Stimulated activated CD4-positive, alpha-beta T cell treated with anti-CD3 and anti-CD28 coated beads, Interleukin-4, amount 100 ng/mL, for 48 hours (primary cell): ENCODE measurements at regions not wholly inside any gene's neighbourhood (a gene's known extent, or its start where the extent isn't known, plus 50 kb on each side); places are given as distances from the start of the nearest gene placed in this dataset.
"Not testable (repeated sequence)": the region's sequence is repeated elsewhere in the genome, so short reads cannot be mapped to it uniquely, and the experiment has no call there.

ENCODE experiments used
- DNase-seq, 2 donors: peaks; one replicate each; pipeline ENCODE4 v3.0.0-alpha.2; 2020; ENCODE audit warnings: low read depth in 2 of 2

DNA sequence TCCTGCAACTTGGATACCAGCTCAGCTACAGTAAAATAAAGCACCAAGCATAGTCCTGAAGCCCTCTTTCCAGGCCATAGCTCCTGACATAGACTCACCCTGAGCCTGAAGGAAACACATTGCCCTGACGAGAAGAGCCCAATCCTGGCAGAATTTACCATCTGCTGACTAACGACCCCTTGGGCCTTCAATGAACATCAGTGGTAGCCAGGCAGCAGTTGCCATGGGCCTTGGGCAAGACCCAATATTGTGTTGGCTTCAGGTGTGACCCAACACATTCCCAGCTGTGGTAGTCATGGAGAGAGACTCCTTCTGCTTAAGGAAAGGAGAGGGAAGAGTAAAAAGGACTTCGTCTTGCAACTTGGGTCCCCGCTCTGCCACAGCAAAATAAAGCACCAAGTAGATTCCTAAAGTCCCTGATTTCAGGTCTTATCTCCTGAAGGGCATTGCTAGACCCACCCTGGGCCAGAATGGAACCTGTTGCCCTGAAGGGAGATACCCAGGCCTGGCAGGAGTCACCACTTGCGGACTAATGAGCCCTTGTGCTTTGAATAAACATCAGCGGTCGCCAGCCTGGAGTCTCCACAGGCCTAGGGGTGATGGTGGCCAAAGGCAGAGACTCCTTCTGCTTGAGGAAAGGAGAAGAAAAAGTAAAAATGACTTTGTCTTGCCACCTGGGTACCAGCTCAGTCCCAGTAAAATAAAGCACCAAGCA lies 902.6 kb downstream of the C4orf33 start:
- DNase-seq = no peak

DNA sequence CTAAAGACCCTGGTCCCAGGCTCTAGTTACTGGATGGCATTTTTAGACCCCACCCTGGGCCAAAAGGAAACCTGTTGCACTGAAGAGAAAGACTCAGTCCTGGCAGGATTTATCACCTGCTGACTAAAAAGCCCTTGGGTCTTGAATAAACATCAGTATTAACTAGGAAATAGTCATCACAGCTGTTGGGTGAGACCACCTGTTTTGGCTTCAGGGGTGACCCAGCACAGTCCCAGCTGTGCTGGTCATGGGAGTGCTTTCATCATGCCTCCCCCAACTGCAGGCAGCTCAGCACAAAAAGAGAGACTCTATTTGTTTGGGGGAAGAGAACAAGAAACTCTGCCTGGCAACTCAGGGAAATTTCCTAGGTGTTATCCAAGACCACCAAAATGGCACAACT lies 903.2 kb downstream of the C4orf33 start:
- no peak for DNase-seq

DNA sequence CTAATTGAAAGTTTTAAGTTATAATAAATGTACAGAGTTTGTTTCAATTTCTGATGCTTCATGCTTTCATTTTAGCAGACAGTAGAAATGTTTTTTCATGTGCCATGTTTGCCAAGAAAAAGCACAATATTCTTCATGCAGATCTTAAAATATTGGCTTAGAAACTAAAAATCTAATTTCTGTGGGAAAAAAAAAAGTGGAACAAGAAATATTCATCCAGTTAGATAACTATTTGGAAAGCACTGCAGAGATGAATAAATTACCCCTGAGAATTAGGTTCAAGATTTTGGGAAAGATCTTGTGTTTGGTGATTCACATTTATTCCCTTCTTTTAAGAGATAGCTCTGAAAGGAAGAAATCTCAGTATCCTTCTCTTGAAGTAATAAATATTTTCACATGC lies 912.5 kb downstream of the C4orf33 start:
- DNase-seq = no peak

DNA sequence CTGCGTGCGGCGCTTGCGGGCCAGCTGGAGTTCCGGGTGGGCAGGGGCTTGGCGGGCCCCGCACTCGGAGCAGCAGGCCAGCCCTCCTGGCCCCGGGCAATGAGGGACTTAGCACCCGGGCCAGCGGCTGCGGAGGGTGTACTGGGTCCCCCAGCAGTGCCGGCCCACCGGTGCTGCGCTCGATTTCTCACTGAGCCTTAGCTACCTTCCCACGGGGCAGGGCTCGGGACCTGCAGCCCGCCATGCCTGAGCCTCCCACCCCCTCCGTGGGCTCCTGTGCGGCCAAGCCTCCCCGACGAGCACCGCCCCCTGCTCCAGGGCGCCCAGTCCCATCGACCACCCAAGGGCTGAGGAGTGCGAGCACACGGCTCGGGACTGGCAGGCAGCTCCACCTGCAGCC lies 916.9 kb downstream of the C4orf33 start:
- DNase-seq = not testable (repeated sequence)

GRCh38 chr4:130021706-130022105 lies 925.8 kb downstream of the C4orf33 start:
- DNase-seq = no peak

GRCh38 chr4:130023088-130023487 lies 927.1 kb downstream of the C4orf33 start:
- no peak for DNase-seq

- DNase-seq = no peak
Measured at GRCh38 chr4:130025701-130026100, 929.7 kb downstream of the C4orf33 start.

GRCh38 chr4:130026185-130026584 lies 930.2 kb downstream of the C4orf33 start:
- no peak for DNase-seq

DNA sequence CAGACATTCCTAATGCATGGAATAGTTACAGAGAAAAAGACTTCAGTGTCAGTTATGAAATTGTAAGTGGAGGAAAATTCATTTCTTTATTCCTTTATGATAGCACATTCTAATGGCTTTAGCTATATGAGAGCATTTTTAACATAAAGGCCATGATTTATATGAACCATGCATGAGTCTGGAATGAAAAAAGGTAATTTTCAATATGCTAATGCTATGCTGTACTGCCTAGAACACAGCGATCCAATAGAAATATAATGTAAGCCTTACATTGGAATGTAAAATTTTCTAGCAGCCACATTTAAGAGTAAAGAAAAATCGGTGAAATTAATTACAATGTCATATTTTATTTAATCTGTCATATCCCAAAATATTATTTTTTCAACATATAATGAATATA lies 932.0 kb downstream of the C4orf33 start:
- no peak for DNase-seq

GRCh38 chr4:130028552-130028951 lies 932.6 kb downstream of the C4orf33 start:
- no peak for DNase-seq

DNA sequence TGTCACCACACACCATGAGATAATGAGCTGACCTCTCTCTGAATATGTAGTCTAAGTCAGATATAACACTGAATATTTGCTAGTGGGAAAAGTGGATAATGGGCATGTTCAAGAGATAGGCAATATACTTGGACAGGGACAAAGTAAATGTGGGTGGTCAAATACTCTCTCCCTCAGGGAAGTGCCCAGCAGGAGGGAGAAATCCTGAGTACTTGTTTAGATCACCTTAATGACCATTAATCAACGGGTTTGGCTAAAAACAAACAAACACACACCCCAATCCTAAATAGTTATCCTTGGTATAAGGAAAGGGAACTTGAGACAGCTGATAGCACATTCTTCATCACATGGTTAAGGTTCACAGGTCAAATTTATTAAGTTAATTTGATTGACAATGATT lies 933.5 kb downstream of the C4orf33 start:
- DNase-seq = no peak

DNA sequence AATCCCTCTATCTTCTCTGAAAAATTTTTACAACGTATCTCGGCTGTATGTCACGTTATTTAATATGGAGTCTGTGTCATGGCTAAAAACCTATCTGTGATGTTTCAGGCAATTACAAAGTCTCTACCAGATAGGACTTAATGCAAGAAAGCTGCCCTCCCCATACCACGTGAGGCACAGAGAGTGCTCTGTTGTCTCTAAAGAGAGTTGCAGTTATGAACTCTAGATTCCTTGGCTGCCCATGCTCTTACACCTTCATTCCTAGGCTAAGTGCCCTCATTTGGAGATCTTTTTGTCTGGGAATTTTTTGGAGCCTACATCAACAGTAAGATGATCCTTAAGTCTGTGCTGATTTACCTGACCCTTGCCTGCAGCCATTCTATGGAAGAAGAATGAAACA lies 935.9 kb downstream of the C4orf33 start:
- no peak for DNase-seq

GRCh38 chr4:130033657-130034056 lies 937.7 kb downstream of the C4orf33 start:
- DNase-seq = not testable (repeated sequence)

- DNase-seq = no peak
Measured at GRCh38 chr4:130034876-130035275, 938.9 kb downstream of the C4orf33 start.

- DNase-seq = no peak
Measured at GRCh38 chr4:130035391-130035790, 939.4 kb downstream of the C4orf33 start.

- not testable (repeated sequence) for DNase-seq
Measured at GRCh38 chr4:130037866-130038265, 941.9 kb downstream of the C4orf33 start.

- DNase-seq = not testable (repeated sequence)
Measured at GRCh38 chr4:130038540-130038939, 942.6 kb downstream of the C4orf33 start.

GRCh38 chr4:130043732-130044160 lies 947.8 kb downstream of the C4orf33 start:
- no peak for DNase-seq

GRCh38 chr4:130044788-130045531 lies 949.0 kb downstream of the C4orf33 start:
- no peak for DNase-seq

GRCh38 chr4:130053723-130054122 lies 957.8 kb downstream of the C4orf33 start:
- no peak for DNase-seq

DNA sequence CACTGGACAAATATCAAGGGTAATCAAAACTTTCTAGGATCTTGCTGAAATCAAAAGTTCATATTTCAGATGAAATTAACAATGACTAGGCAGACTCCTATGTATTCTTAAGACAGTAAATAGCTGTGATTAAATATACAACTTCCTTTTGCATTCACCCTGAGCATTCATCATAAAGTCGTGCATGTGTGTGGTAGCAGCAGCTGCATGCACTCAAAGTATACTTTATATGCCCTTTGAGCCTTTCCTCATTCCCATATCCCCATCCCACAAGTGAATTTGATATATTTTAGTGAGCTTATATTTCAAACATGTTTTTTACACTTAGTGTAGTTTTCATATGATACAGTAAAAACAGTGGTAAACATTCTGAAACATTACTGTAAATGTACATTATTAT lies 959.0 kb downstream of the C4orf33 start:
- DNase-seq = no peak

GRCh38 chr4:130056286-130056685 lies 960.3 kb downstream of the C4orf33 start:
- no peak for DNase-seq

DNA sequence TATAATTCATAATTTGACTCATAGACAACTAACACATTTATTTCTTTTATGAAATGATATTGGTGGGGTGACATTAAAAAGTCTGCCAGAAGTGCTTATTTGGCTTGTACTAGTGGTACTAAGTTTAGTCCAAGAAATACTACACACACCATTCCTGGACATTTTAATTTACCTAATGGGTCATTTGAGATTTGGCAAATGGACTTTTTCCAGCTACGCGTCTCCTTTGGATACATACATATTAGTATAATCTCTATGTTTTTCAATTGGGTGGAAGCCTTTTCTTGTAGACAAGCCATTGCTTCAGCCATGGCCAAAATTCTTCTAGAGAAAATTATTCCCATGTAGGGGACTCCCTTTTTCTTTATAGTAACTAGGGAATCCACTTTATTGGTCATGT lies 968.5 kb downstream of the C4orf33 start:
- no peak for DNase-seq
